ENCODE measurements at regions not wholly inside any gene's neighbourhood (a gene's known extent, or its start where the extent isn't known, plus 50 kb on each side); places are given as distances from the start of the nearest gene placed in this dataset.

GRCh38 chr1:208917723-208918122 lies 665.8 kb upstream of the CAMK1G start:
- no peaks in the 10 kb centered on the region for H3K36me3 ChIP-seq
- DNase-seq (no peak), ATAC-seq (no peak)
- intact Hi-C loops (cut with DNase I) = no loop called here
- TF ChIP-seq CTCF (IDR thresholded peaks at IDR 0.05) = no peak
- H3K27ac ChIP-seq = no peak overlapping the region
- H3K27me3 ChIP-seq (ENCODE audit: low read depth) = no peaks in the 10 kb centered on the region
- H3K4me3 ChIP-seq = no peak overlapping the region
- no peaks in the 10 kb centered on the region for H3K9me3 ChIP-seq
- no peaks in the 10 kb centered on the region for H3K4me1 ChIP-seq

GRCh38 chr1:208918160-208918559 lies 665.4 kb upstream of the CAMK1G start:
- Histone ChIP-seq H3K9me3 (no peaks in the 10 kb centered on the region), H3K27ac (no peak overlapping the region), H3K27me3 (ENCODE audit: low read depth) (no peaks in the 10 kb centered on the region), H3K36me3 (no peaks in the 10 kb centered on the region), H3K4me3 (no peak overlapping the region), H3K4me1 (no peaks in the 10 kb centered on the region)
- no peak for DNase-seq
- intact Hi-C loops (cut with DNase I) = no loop called here
- TF ChIP-seq CTCF (IDR thresholded peaks at IDR 0.05) = no peak
- ATAC-seq = no peak

DNA sequence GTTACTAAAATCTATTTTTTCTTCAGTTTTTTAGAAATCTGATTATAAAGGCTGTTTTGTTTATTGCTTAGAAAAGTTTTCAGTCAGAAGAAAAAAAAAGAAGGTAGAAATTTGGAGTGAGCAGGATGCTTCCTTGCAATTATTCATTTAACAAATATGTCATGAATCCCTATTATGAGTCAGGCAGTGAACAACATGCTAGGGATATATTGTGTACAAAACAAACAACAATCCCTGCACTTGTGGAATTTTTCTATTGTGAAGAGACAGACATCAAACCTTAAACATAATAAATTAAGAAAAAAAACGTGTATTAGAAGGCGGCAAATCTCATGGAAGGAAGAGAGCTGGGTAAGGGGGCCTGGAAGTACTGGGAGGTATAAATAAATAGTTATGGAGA lies 664.1 kb upstream of the CAMK1G start:
- H3K36me3 ChIP-seq = no peaks in the 10 kb centered on the region
- ATAC-seq (no peak), DNase-seq (no peak)
- H3K4me1 ChIP-seq = no peaks in the 10 kb centered on the region
- no peaks in the 10 kb centered on the region for H3K27me3 ChIP-seq (ENCODE audit: low read depth)
- TF ChIP-seq CTCF (IDR thresholded peaks at IDR 0.05) = no peak
- H3K9me3 ChIP-seq = no peaks in the 10 kb centered on the region
- H3K4me3 ChIP-seq = no peak overlapping the region
- intact Hi-C loops (cut with DNase I) = no loop called here
- H3K27ac ChIP-seq = no peak overlapping the region

DNA sequence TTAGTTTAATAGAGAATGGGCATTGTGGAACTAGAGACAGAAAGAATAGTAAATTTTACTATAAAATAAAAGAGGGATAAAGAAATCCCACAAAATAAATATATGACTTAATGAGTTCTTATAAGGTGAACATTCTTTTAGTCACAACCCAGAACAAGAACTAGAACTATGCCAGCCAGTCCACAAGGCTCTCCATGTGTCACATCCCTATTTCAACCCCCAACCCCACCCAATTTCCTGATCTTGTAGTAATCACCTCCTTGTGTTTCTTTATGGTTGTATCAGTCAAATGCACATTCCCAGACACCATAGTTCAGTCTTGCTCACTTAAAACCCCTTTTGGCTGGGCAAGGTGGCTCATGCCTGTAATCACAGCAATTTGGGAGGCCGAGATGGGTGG lies 662.3 kb upstream of the CAMK1G start:
- no peak for ATAC-seq
- Histone ChIP-seq H3K9me3 (no peaks in the 10 kb centered on the region), H3K27me3 (ENCODE audit: low read depth) (no peaks in the 10 kb centered on the region), H3K4me3 (no peak overlapping the region), H3K36me3 (no peaks in the 10 kb centered on the region), H3K4me1 (no peaks in the 10 kb centered on the region), H3K27ac (no peak overlapping the region)
- TF ChIP-seq CTCF (IDR thresholded peaks at IDR 0.05) = no peak
- DNase-seq = no peak
- intact Hi-C loops (cut with DNase I) = no loop called here

DNA sequence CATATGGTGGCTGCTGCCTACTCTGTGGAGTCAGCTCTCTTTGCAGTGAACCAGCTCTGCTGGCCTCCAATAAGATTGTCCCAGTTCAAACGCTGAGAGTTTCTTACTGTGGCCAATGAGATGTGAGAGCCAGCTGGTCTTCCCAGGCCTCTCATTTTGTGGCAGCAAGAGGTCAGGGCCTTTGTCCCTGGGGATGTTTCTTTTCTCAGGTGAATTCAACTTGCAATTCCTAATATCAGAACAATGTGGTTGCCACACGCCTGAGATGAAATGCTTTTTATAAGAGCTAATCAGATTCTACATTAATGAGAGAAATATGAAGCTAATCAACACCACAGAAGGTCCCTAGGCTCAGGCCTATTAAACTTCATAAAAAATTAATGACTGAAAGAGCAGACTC lies 660.1 kb upstream of the CAMK1G start:
- Histone ChIP-seq H3K27me3 (ENCODE audit: low read depth) (no peaks in the 10 kb centered on the region), H3K27ac (no peak overlapping the region), H3K4me1 (no peaks in the 10 kb centered on the region), H3K9me3 (no peaks in the 10 kb centered on the region), H3K36me3 (no peaks in the 10 kb centered on the region), H3K4me3 (no peak overlapping the region)
- intact Hi-C loops (cut with DNase I) = no loop called here
- no peak for ATAC-seq
- DNase-seq = no peak
- no peak for TF ChIP-seq CTCF (IDR thresholded peaks at IDR 0.05)

Data from lower lobe of right lung (tissue), 2 donors.